ENCODE measurements at regions not wholly inside any gene's neighbourhood (a gene's known extent, or its start where the extent isn't known, plus 50 kb on each side); places are given as distances from the start of the nearest gene placed in this dataset.

DNA sequence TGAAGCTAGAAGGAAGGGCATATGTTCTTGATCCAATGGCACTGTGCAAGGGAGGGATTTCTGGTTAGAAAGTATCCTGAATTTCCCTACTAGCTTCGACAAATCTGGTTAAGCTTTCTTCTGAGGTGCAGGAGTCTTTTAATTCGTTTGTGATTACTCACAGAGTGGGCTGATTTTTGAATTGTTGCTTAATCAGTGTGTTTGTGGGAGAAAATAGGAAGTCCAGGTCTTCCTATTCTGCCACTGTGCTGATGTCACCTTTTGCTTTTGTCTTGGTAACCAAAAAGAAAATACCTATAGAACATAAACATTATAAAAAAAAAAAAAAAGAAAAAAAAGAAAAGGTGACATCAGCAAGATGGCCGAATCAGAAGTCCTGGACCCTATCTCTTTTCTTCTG lies 1008.6 kb downstream of the TSN start:
- no peak overlapping the region for H3K27ac ChIP-seq
- DNase-seq (ENCODE audit: low spot score): no peak
- CTCF ChIA-PET: interaction anchor here (0.6 kb wide), 1 partner anchor 350 kb away, joined by 3 read pairs; no protein-coding TSS in a partner anchor
- TF ChIP-seq, protein P1, sequence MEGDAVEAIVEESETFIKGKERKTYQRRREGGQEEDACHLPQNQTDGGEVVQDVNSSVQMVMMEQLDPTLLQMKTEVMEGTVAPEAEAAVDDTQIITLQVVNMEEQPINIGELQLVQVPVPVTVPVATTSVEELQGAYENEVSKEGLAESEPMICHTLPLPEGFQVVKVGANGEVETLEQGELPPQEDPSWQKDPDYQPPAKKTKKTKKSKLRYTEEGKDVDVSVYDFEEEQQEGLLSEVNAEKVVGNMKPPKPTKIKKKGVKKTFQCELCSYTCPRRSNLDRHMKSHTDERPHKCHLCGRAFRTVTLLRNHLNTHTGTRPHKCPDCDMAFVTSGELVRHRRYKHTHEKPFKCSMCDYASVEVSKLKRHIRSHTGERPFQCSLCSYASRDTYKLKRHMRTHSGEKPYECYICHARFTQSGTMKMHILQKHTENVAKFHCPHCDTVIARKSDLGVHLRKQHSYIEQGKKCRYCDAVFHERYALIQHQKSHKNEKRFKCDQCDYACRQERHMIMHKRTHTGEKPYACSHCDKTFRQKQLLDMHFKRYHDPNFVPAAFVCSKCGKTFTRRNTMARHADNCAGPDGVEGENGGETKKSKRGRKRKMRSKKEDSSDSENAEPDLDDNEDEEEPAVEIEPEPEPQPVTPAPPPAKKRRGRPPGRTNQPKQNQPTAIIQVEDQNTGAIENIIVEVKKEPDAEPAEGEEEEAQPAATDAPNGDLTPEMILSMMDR (conservative IDR thresholded peaks at IDR 0.05; ENCODE audit: low read depth): no peak
- POLR2A ChIA-PET (ENCODE audit: low non-redundant PET): no interaction called here

DNA sequence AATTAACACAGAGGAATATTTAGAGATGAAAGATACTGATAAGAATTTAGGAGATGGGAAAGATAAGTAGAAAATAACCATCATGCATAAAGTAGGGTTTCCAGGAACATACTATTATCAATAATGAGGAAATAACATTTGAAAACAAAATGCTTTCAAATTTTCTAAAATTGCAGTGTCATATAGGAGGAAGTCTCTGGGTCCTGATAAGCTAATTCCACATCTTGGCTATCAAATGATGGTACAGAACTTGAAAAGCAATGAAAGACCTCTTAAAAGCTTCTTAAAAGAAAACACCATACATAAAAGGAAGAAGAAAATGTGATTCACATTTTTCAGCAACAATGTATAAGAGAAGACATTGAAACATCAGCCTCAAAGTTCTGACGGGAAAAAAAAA lies 1024.8 kb downstream of the TSN start:
- DNase-seq (ENCODE audit: low spot score): no peak
- ChIA-PET CTCF (no interaction called here), POLR2A (ENCODE audit: low non-redundant PET) (no interaction called here)
- no peak overlapping the region for H3K27ac ChIP-seq
- TF ChIP-seq, protein P1 (conservative IDR thresholded peaks at IDR 0.05; ENCODE audit: low read depth): no peak

DNA sequence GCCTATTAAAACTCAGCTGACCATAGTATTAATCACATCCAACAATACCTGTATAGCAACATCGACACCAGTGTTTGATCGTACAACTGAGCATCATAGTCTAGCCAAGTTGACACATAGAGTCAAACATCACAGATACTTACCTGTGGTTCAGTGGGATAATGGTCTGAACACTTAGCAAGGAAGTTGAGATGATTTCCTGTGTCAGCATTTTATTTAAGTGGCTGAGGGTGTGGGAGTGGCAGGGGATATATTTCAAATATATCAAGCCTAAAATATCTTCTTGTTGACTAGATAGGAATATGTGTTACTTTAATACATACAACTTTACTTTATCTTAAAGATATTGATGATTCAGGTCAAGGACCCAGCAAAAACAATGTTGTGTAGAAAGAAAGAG lies 1038.6 kb downstream of the TSN start:
- POLR2A ChIA-PET (ENCODE audit: low non-redundant PET): no interaction called here
- no peak for DNase-seq (ENCODE audit: low spot score)
- TF ChIP-seq, protein P1 (conservative IDR thresholded peaks at IDR 0.05; ENCODE audit: low read depth): no peak
- H3K27ac ChIP-seq: no peak overlapping the region
- CTCF ChIA-PET: no interaction called here

DNA sequence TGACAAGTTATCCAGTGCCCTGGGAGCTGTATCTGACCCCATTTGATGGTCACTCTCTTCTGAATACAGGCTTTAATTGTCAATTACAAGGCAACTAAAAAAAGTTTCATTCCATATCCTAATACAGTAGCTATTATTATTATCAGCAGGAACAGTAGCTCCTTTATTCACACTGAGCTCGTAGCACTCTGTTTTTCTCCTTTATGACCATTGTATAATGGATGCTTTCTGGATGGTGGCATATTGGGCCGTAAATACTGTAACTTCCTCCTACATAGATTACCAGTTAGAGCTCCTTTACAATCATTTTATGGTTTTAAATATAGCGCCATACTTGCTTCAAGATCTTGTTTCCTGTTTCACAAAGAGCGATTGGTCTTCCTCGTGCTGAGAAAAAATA lies 1040.3 kb downstream of the TSN start:
- TF ChIP-seq, protein P1 (conservative IDR thresholded peaks at IDR 0.05; ENCODE audit: low read depth): no peak
- no peak overlapping the region for H3K27ac ChIP-seq
- CTCF ChIA-PET: interaction anchor here (0.6 kb wide), 1 partner anchor 119 kb away, joined by 3 read pairs; no protein-coding TSS in a partner anchor
- no peak for DNase-seq (ENCODE audit: low spot score)
- POLR2A ChIA-PET (ENCODE audit: low non-redundant PET): no interaction called here

DNA sequence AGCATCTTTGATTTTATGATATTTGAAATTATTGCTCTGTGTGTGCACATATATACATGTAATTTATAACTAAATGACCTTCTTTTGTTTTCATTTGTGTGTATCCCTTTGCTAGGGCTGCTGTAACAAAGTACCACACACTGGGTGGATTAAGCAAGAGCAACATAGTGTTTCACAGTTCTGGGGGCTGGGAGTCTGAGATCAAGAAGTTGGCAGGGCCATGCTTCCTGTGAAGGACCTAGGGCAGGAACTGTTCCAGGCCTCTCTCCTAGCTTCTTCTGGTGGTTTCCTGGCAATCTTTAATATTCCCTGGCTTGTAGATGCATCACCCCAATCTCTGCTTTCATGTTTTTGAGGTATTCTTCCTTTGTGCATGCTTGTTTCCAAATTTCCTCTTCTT lies 1043.9 kb downstream of the TSN start:
- TF ChIP-seq, protein P1 (conservative IDR thresholded peaks at IDR 0.05; ENCODE audit: low read depth): no peak
- H3K27ac ChIP-seq: no peak overlapping the region
- no peak for DNase-seq (ENCODE audit: low spot score)
- CTCF ChIA-PET: no interaction called here
- POLR2A ChIA-PET (ENCODE audit: low non-redundant PET): no interaction called here

DNA sequence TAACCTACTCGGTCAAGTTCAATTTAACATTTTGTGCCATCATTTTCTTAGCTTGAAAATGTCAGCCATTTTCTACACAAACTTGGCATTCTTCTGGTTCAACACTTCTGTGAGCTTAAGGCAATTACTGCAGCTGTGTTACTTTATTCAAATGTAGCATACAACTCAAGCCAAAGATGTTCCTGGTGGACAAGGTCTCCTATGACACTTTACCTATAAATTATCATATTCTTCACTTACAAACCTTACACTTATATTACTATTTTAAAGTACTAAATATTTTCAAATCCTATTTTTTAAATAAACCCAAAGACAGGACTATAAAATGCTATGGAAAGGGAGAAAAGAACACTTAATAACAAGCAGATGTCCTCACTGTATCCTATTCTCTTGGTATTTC lies 1045.3 kb downstream of the TSN start:
- POLR2A ChIA-PET (ENCODE audit: low non-redundant PET): no interaction called here
- no peak overlapping the region for H3K27ac ChIP-seq
- TF ChIP-seq, protein P1 (conservative IDR thresholded peaks at IDR 0.05; ENCODE audit: low read depth): no peak
- CTCF ChIA-PET: no interaction called here
- DNase-seq (ENCODE audit: low spot score): no peak

DNA sequence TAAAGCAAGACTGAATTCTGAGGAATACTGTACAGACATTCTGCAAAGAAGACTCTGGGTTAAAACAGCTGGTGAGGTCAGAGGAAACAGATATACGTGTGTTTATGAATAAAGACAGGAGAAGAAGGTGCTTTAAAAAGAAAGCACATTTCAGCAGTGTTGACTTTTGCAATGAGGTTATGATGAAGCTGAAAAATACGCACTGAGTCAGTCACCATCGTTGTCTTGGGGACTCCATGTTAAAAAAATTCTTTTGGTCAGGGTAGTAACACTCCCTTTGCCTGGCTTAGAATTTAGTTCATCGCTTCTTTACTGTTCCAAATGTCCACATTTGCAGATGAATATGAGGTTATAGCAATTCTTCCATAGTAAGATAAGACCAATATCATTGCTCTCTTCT lies 1049.0 kb downstream of the TSN start:
- no peak for DNase-seq (ENCODE audit: low spot score)
- H3K27ac ChIP-seq: no peak overlapping the region
- POLR2A ChIA-PET (ENCODE audit: low non-redundant PET): no interaction called here
- CTCF ChIA-PET: no interaction called here
- TF ChIP-seq, protein P1 (conservative IDR thresholded peaks at IDR 0.05; ENCODE audit: low read depth): no peak
